GM12864 (cell line): ENCODE measurements at regions not wholly inside any gene's neighbourhood (a gene's known extent, or its start where the extent isn't known, plus 50 kb on each side); places are given as distances from the start of the nearest gene placed in this dataset.

Experiments used
- DNase-seq: peaks from one replicate; pipeline ENCODE4 v3.0.0-alpha.2; 2011; ENCODE audit warnings: low read depth
- H3K4me3 ChIP-seq: 2 replicates; pipeline ENCODE4 v1.5.1; 2011; ENCODE audit warnings: mild to moderate bottlenecking, low read depth, low read length, control low read depth
- TF ChIP-seq, protein P1 (sequence below): IDR thresholded peaks from 2 replicates; pipeline ENCODE4 v1.5.1; 2011; ENCODE audit warnings: low read depth, mild to moderate bottlenecking, moderate library complexity, low read length, control low read depth, inconsistent platforms; ENCODE audit errors: missing control alignments

DNA sequence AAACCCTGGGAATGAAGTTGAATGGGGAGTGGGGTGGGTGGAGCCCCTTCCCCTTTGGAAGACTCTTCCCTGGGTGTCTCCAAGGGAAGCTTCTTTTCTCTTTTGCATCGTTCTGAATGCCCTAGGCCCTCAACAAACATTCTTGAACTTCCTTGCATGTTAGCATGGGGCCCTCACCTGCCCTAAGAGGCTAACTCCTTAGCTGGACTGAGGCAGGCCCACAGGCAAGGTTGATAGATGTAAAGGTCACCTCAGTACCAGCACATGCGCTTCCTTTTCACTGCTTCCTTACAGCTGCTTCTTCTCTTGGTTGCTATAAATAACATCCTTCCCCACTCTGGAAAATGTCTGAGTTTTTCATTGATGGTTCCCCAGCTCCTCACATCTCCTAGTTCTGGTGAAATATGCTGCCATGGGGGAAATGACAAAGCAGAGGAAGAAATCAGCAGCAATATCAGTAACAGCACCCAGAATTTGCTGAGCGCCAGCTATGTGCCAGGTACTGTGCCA is 160.6 kb upstream of the FRMD6 start:
- TF ChIP-seq, protein P1, sequence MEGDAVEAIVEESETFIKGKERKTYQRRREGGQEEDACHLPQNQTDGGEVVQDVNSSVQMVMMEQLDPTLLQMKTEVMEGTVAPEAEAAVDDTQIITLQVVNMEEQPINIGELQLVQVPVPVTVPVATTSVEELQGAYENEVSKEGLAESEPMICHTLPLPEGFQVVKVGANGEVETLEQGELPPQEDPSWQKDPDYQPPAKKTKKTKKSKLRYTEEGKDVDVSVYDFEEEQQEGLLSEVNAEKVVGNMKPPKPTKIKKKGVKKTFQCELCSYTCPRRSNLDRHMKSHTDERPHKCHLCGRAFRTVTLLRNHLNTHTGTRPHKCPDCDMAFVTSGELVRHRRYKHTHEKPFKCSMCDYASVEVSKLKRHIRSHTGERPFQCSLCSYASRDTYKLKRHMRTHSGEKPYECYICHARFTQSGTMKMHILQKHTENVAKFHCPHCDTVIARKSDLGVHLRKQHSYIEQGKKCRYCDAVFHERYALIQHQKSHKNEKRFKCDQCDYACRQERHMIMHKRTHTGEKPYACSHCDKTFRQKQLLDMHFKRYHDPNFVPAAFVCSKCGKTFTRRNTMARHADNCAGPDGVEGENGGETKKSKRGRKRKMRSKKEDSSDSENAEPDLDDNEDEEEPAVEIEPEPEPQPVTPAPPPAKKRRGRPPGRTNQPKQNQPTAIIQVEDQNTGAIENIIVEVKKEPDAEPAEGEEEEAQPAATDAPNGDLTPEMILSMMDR = no peak
- DNase-seq = no peak
- H3K4me3 ChIP-seq = no peak overlapping the region

DNA sequence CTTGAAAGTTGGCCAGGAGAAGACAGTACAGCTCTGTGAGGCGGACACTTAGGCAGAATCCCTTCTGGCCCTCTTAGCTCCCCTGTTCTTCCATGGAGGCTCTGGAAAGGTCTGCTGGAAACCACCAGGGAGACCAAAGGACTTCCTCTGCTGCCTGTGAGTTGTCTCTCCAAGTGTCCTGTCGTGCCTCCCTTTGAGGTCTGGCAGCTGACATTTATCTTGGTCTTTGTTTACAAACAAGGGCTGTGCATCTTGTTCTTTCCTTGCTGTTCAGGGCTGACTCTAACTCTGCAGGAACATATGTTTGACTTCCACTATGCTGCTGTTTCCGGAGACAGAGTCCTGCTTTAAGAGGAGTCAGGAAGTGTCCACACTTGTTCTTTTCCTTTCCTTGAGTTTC is 159.9 kb upstream of the FRMD6 start:
- no peak overlapping the region for H3K4me3 ChIP-seq
- DNase-seq = no peak

DNA sequence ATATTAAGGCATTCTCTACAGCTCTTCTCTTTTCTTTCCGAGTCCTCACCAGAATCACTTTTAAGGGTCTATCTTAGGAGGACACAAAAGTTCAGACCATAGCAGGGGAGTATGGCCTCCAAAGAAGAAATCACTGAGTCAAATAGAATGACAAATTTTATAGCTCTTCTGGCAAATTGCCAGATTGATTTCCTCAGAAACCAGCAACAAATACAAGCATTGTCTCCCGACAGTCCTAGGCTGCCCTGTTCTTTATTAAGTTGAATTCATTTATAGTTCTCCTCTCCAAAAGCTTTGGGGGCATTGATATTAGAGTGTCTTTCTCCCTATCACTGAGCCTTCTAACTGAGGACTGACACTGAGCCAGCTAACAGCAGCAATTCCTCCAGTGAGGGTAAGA is 156.4 kb upstream of the FRMD6 start:
- H3K4me3 ChIP-seq = no peak overlapping the region
- DNase-seq = no peak
- TF ChIP-seq, protein P1 = no peak

More for the DNA sequence above, 159.9 kb upstream of the FRMD6 start:
- TF ChIP-seq, protein P1 = no peak

DNA sequence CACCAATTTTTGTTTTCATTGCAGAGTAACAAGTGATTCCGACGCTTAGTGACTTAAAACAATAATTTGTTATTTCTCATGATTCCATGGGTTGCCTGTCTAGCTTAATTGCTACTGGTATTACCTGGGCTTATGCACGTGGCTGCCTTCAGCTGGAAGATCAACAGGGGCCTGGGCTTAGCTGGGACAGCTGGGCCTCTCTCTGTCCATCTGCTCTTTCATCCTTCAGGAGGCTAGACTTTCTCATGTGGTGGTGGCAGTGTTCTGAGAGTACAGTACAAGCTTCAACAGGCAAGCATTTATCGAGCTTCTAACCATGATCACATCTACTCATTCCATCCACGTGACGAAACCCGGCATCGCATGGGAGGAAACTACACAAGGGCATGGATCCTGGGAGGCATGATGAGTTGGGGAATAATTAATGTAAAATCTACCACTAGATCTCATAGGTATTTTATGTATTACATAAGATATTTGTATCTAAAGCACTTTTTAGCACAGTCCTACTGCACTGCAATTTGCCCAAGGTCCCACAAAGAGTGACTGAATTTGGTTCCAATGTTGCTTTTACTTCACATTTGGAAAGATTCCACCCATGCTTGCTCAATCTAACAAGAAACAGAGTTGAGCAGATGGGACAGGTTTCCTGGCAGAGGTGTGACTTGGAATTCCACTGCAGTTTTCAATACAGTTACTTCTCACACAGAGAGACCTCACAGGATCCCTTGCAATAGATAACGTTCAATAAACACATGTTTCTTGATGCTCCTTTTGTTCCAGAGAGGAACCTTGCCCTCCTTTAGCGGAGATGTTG is 153.1 kb upstream of the FRMD6 start:
- TF ChIP-seq, protein P1 = no peak

DNA sequence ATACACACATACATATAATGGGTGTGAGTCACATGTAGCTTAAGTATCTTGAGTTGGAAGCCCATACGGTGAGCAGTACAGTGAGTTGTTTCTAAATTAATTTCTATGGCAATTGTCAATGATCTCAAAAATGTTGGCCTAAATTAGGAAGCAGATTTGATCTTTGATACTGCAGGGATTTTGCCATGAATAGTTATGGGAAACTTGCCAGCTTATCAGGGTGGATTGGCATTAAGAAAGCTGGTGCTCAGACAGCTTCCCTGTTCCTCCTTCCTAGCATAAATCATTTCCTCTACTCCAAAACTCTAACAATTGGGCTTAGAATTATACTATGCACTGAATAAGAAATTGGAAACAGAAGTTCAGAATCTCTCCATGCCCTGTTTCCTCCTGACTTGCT is 150.9 kb upstream of the FRMD6 start:
- no peak overlapping the region for H3K4me3 ChIP-seq
- TF ChIP-seq, protein P1 = no peak
- DNase-seq = no peak

More for the DNA sequence above, 153.1 kb upstream of the FRMD6 start:
- DNase-seq = no peak
- H3K4me3 ChIP-seq = no peak overlapping the region

DNA sequence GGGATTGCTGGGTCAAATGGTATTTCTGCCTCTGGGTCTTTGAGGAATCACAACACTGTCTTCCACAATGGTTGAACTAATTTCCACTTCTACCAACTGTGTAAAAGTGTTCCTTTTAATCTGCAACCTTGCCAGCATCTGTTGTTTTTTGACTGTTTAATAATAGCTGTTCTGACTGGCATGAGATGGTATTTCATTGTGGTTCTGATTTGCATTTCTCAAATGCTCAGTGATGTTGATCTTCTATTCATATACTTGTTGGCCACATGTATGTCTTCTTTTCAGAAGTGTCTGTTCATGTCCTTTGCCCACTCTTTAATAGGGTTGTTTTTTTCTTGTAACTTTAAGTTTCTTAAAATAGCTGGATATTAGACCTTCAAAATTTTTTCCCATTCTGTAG is 150.0 kb upstream of the FRMD6 start:
- DNase-seq = no peak
- TF ChIP-seq, protein P1 = no peak
- no peak overlapping the region for H3K4me3 ChIP-seq

DNA sequence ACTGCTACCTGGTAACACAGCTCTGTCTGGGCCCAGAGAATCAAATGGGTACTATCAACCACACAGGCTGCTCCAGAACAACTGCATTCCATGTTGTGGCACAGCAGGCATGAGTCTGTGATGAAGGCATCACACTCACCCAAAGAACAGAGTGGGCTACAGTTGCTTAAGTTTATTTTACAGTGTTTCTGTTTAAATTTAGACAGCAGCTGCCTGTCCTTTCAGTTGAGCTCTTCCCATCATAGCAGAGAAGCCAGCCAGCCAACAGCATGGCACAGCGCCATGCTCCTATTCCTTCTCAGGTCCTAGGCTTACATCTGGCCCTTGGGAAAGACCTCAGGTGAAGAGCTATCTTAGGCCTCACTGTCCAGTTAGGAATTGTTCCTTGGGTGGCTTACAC is 147.0 kb upstream of the FRMD6 start:
- DNase-seq = no peak
- TF ChIP-seq, protein P1 = no peak
- no peak overlapping the region for H3K4me3 ChIP-seq
